ENCODE measurements at regions not wholly inside any gene's neighbourhood (a gene's known extent, or its start where the extent isn't known, plus 50 kb on each side); places are given as distances from the start of the nearest gene placed in this dataset.
"Not testable (repeated sequence)": the region's sequence is repeated elsewhere in the genome, so short reads cannot be mapped to it uniquely, and the experiment has no call there.

- no peak overlapping the region for H3K4me3 Mint-ChIP-seq
- H3K9me3 Mint-ChIP-seq, result no peaks in the 10 kb centered on the region
- H3K27me3 Mint-ChIP-seq, result no peaks in the 10 kb centered on the region
- ChIA-PET POLR2A (no interaction called here), CTCF (no interaction called here)
- no peaks in the 10 kb centered on the region for H3K4me1 Mint-ChIP-seq
- DNase-seq, result no peak
- no peak overlapping the region for H3K27ac Mint-ChIP-seq
- H3K36me3 Mint-ChIP-seq (ENCODE audit: low read depth), result no peaks in the 10 kb centered on the region
Measured at GRCh38 chr12:74595696-74596095, 58.1 kb downstream of the ATXN7L3B start.

GRCh38 chr12:74598819-74599218 is 61.2 kb downstream of the ATXN7L3B start:
- DNase-seq, result no peak
- CTCF ChIA-PET, result no interaction called here
- Mint-ChIP-seq H3K9me3 (no peaks in the 10 kb centered on the region), H3K4me1 (no peaks in the 10 kb centered on the region), H3K36me3 (ENCODE audit: low read depth) (no peaks in the 10 kb centered on the region), H3K27me3 (no peaks in the 10 kb centered on the region), H3K27ac (no peak overlapping the region), H3K4me3 (no peak overlapping the region)
- POLR2A ChIA-PET, result no interaction called here

GRCh38 chr12:74599932-74600331 is 62.3 kb downstream of the ATXN7L3B start:
- ChIA-PET POLR2A (no interaction called here), CTCF (no interaction called here)
- Mint-ChIP-seq H3K4me3 (no peak overlapping the region), H3K27ac (no peak overlapping the region), H3K4me1 (no peaks in the 10 kb centered on the region), H3K27me3 (no peaks in the 10 kb centered on the region), H3K9me3 (no peaks in the 10 kb centered on the region), H3K36me3 (ENCODE audit: low read depth) (no peaks in the 10 kb centered on the region)
- no peak for DNase-seq

GRCh38 chr12:74600817-74601216 is 63.2 kb downstream of the ATXN7L3B start:
- DNase-seq; H3K4me3 Mint-ChIP-seq; H3K27ac Mint-ChIP-seq; POLR2A ChIA-PET; H3K36me3 Mint-ChIP-seq (ENCODE audit: low read depth); H3K9me3 Mint-ChIP-seq; CTCF ChIA-PET; H3K4me1 Mint-ChIP-seq; H3K27me3 Mint-ChIP-seq: not testable (repeated sequence)

- Mint-ChIP-seq H3K36me3 (ENCODE audit: low read depth) (no peaks in the 10 kb centered on the region), H3K27me3 (no peaks in the 10 kb centered on the region), H3K27ac (no peak overlapping the region), H3K4me3 (no peak overlapping the region), H3K9me3 (no peaks in the 10 kb centered on the region), H3K4me1 (no peaks in the 10 kb centered on the region)
- POLR2A ChIA-PET, result no interaction called here
- CTCF ChIA-PET, result no interaction called here
- no peak for DNase-seq
Measured at GRCh38 chr12:74602881-74603672, 65.4 kb downstream of the ATXN7L3B start.

GRCh38 chr12:74608231-74608775 is 70.7 kb downstream of the ATXN7L3B start:
- Mint-ChIP-seq H3K4me1 (no peaks in the 10 kb centered on the region), H3K27ac (no peak overlapping the region), H3K4me3 (no peak overlapping the region), H3K27me3 (no peaks in the 10 kb centered on the region), H3K36me3 (ENCODE audit: low read depth) (no peaks in the 10 kb centered on the region), H3K9me3 (no peaks in the 10 kb centered on the region)
- no peak for DNase-seq
- CTCF ChIA-PET, result no interaction called here
- POLR2A ChIA-PET, result no interaction called here

- H3K9me3 Mint-ChIP-seq, result no peaks in the 10 kb centered on the region
- no peaks in the 10 kb centered on the region for H3K27me3 Mint-ChIP-seq
- H3K36me3 Mint-ChIP-seq (ENCODE audit: low read depth), result no peaks in the 10 kb centered on the region
- CTCF ChIA-PET, result no interaction called here
- no peaks in the 10 kb centered on the region for H3K4me1 Mint-ChIP-seq
- no peak overlapping the region for H3K4me3 Mint-ChIP-seq
- DNase-seq, result no peak
- H3K27ac Mint-ChIP-seq, result no peak overlapping the region
- POLR2A ChIA-PET, result no interaction called here
Measured at GRCh38 chr12:74610711-74611110, 73.1 kb downstream of the ATXN7L3B start.

GRCh38 chr12:74614426-74614825 is 76.8 kb downstream of the ATXN7L3B start:
- no peaks in the 10 kb centered on the region for H3K4me1 Mint-ChIP-seq
- DNase-seq, result no peak
- no peak overlapping the region for H3K4me3 Mint-ChIP-seq
- H3K27ac Mint-ChIP-seq, result no peak overlapping the region
- H3K27me3 Mint-ChIP-seq, result no peaks in the 10 kb centered on the region
- CTCF ChIA-PET, result no interaction called here
- POLR2A ChIA-PET, result no interaction called here
- H3K9me3 Mint-ChIP-seq, result no peaks in the 10 kb centered on the region
- H3K36me3 Mint-ChIP-seq (ENCODE audit: low read depth), result no peaks in the 10 kb centered on the region

GRCh38 chr12:74619084-74619483 is 81.4 kb downstream of the ATXN7L3B start:
- Mint-ChIP-seq H3K27me3 (no peaks in the 10 kb centered on the region), H3K4me1 (no peaks in the 10 kb centered on the region), H3K27ac (no peak overlapping the region), H3K36me3 (ENCODE audit: low read depth) (no peaks in the 10 kb centered on the region), H3K4me3 (no peak overlapping the region), H3K9me3 (no peaks in the 10 kb centered on the region)
- no peak for DNase-seq
- ChIA-PET POLR2A (no interaction called here), CTCF (no interaction called here)

GRCh38 chr12:74619884-74620283 is 82.2 kb downstream of the ATXN7L3B start:
- H3K36me3 Mint-ChIP-seq (ENCODE audit: low read depth), result no peaks in the 10 kb centered on the region
- ChIA-PET CTCF (no interaction called here), POLR2A (no interaction called here)
- no peak for DNase-seq
- no peak overlapping the region for H3K27ac Mint-ChIP-seq
- no peaks in the 10 kb centered on the region for H3K9me3 Mint-ChIP-seq
- no peak overlapping the region for H3K4me3 Mint-ChIP-seq
- no peaks in the 10 kb centered on the region for H3K27me3 Mint-ChIP-seq
- no peaks in the 10 kb centered on the region for H3K4me1 Mint-ChIP-seq

GRCh38 chr12:74620921-74621320 is 83.3 kb downstream of the ATXN7L3B start:
- ChIA-PET CTCF (no interaction called here), POLR2A (no interaction called here)
- H3K9me3 Mint-ChIP-seq, result no peaks in the 10 kb centered on the region
- H3K27ac Mint-ChIP-seq, result no peak overlapping the region
- no peak overlapping the region for H3K4me3 Mint-ChIP-seq
- H3K36me3 Mint-ChIP-seq (ENCODE audit: low read depth), result no peaks in the 10 kb centered on the region
- no peak for DNase-seq
- H3K27me3 Mint-ChIP-seq, result no peaks in the 10 kb centered on the region
- H3K4me1 Mint-ChIP-seq, result no peaks in the 10 kb centered on the region

- H3K4me3 Mint-ChIP-seq, result no peak overlapping the region
Measured at GRCh38 chr12:74624201-74624600, 86.6 kb downstream of the ATXN7L3B start.

GRCh38 chr12:74626397-74626796 is 88.8 kb downstream of the ATXN7L3B start:
- no peaks in the 10 kb centered on the region for H3K27me3 Mint-ChIP-seq
- POLR2A ChIA-PET, result no interaction called here
- CTCF ChIA-PET, result interaction anchor here (0.6 kb wide), 1 partner anchor 93 kb away, joined by 3 read pairs; no protein-coding TSS in a partner anchor
- no peak overlapping the region for H3K27ac Mint-ChIP-seq
- DNase-seq, result no peak
- H3K9me3 Mint-ChIP-seq, result peaks cover 2% of the 10 kb centered on the region
- H3K4me1 Mint-ChIP-seq, result no peaks in the 10 kb centered on the region
- H3K36me3 Mint-ChIP-seq (ENCODE audit: low read depth), result no peaks in the 10 kb centered on the region
- no peak overlapping the region for H3K4me3 Mint-ChIP-seq

More at GRCh38 chr12:74624201-74624600, 86.6 kb downstream of the ATXN7L3B start:
- H3K36me3 Mint-ChIP-seq (ENCODE audit: low read depth), result no peaks in the 10 kb centered on the region
- no peak overlapping the region for H3K27ac Mint-ChIP-seq
- no peak for DNase-seq
- H3K9me3 Mint-ChIP-seq, result peaks cover under 1% of the 10 kb centered on the region
- H3K4me1 Mint-ChIP-seq, result no peaks in the 10 kb centered on the region
- CTCF ChIA-PET, result no interaction called here
- H3K27me3 Mint-ChIP-seq, result no peaks in the 10 kb centered on the region
- POLR2A ChIA-PET, result no interaction called here

GRCh38 chr12:74641262-74641661 is 103.6 kb downstream of the ATXN7L3B start:
- no peaks in the 10 kb centered on the region for H3K36me3 Mint-ChIP-seq (ENCODE audit: low read depth)
- no peak overlapping the region for H3K27ac Mint-ChIP-seq
- no peaks in the 10 kb centered on the region for H3K27me3 Mint-ChIP-seq
- CTCF ChIA-PET, result no interaction called here
- no peak for DNase-seq
- no peaks in the 10 kb centered on the region for H3K4me1 Mint-ChIP-seq
- no peaks in the 10 kb centered on the region for H3K9me3 Mint-ChIP-seq
- POLR2A ChIA-PET, result no interaction called here
- H3K4me3 Mint-ChIP-seq, result no peak overlapping the region
